Activated CD4-positive, alpha-beta memory T cell treated with anti-CD3 and anti-CD28 coated beads for 36 hours (primary cell): ENCODE measurements at regions not wholly inside any gene's neighbourhood (a gene's known extent, or its start where the extent isn't known, plus 50 kb on each side); places are given as distances from the start of the nearest gene placed in this dataset.
A peak's percentile ranks its signal among the peaks of the same experiment; 100 is the strongest.

Experiments
- CTCF ChIA-PET: fragments of 350-600 bp; sonication (Branson Sonifier 250); formaldehyde crosslinking; loops from one replicate; lab custom pipeline; 2021; ENCODE audit warnings: antibody characterized with exemption, inconsistent platforms; lab: Charles Lee
- POLR2A ChIA-PET: fragments of 350-600 bp; sonication (Branson Sonifier 250); formaldehyde crosslinking; loops from one replicate; lab custom pipeline; 2021; ENCODE audit warnings: antibody characterized with exemption; lab: Charles Lee
- DNase-seq: peaks from one replicate; pipeline ENCODE4 v3.0.0-alpha.2; 2020
- H3K27ac Mint-ChIP-seq: one replicate; pipeline ENCODE4 v1.8.0; 2021; ENCODE audit warnings: mixed read lengths
- H3K27me3 Mint-ChIP-seq: one replicate; pipeline ENCODE4 v1.8.0; 2021; ENCODE audit warnings: mixed read lengths
- H3K36me3 Mint-ChIP-seq: one replicate; pipeline ENCODE4 v1.8.0; 2021; ENCODE audit warnings: mixed read lengths
- H3K4me1 Mint-ChIP-seq: one replicate; pipeline ENCODE4 v1.8.0; 2021; ENCODE audit warnings: low read depth, mixed read lengths
- H3K4me3 Mint-ChIP-seq: one replicate; pipeline ENCODE4 v1.8.0; 2021; ENCODE audit warnings: mild to moderate bottlenecking, mixed read lengths
- H3K9me3 Mint-ChIP-seq: one replicate; pipeline ENCODE4 v1.8.0; 2021; ENCODE audit warnings: mixed read lengths
- intact Hi-C: fragments of 100-400 bp; cut with micrococcal nuclease; formaldehyde crosslinking; loops from one replicate; pipeline ENCODE4 v1.15.1; 2023

DNA sequence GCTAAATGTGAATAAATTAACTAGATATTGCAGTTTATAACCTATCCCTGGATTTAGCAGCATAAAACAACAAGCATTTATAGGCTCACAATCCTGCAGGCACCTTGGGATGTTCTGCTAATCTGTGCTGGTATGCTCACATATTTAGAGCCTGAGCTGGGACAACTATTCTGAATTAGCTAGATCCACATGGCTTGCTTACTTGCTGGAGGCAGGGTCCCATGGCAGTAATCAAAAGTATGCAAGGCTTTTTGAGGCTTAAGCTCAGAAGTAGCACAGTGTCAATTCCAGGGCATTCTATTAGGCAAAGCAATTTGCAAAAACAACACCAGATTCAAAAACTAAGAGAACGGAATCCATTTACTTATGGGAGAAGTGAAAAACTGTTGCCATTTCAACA lies 745.0 kb upstream of the ACO1 start:
- DNase-seq = no peak
- H3K4me3 Mint-ChIP-seq = no peak overlapping the region
- intact Hi-C loops = no loop called here
- no peaks in the 10 kb centered on the region for H3K9me3 Mint-ChIP-seq
- no peak overlapping the region for H3K27ac Mint-ChIP-seq
- no peaks in the 10 kb centered on the region for H3K27me3 Mint-ChIP-seq
- ChIA-PET CTCF (no interaction called here), POLR2A (no interaction called here)
- no peaks in the 10 kb centered on the region for H3K36me3 Mint-ChIP-seq
- peaks cover 4% of the 10 kb centered on the region for H3K4me1 Mint-ChIP-seq

DNA sequence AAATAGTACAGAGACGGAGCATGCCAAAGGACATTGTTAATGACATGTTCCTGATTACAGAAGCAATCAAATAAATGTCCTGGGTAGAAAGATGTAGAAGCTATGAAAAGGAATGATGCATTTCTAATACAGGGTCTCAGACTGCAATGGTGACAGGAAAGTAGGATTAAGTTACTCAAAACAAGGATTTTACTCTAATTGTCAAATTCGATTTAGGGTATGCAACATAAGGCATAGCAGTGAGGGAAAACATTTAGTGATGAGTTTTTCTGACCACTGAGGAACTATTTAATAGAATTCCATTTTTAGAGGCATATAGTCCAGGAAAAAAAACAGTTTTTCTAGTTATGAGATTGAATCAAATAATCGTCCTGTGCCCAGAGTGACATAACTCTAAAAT lies 715.1 kb upstream of the ACO1 start:
- intact Hi-C loops = no loop called here
- no peak for DNase-seq
- Mint-ChIP-seq H3K4me1 (peaks cover 6% of the 10 kb centered on the region), H3K4me3 (no peak overlapping the region), H3K27me3 (no peaks in the 10 kb centered on the region), H3K9me3 (no peaks in the 10 kb centered on the region), H3K36me3 (no peaks in the 10 kb centered on the region), H3K27ac (no peak overlapping the region)
- POLR2A ChIA-PET = no interaction called here
- CTCF ChIA-PET = no interaction called here

DNA sequence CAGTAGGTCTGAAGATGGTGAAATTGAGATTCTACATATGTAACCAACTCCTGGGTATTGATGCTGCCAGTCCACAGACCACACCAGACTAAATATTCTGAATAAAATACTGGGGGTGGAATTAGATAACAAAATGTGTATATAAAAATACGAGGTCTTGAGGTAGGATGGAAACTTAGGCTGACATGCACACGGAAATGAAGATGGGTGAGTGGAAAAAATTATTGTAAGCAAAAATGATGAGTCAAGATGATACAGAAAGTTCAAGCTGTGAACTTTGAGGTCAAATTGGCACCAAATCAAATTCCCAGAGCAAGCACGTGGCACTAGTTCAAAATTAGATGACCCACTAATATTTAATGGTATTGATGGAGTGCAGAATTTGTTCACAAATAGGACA lies 713.4 kb upstream of the ACO1 start:
- no peaks in the 10 kb centered on the region for H3K27me3 Mint-ChIP-seq
- H3K9me3 Mint-ChIP-seq = no peaks in the 10 kb centered on the region
- no peak for DNase-seq
- no peak overlapping the region for H3K4me3 Mint-ChIP-seq
- no peaks in the 10 kb centered on the region for H3K36me3 Mint-ChIP-seq
- H3K4me1 Mint-ChIP-seq = peaks cover 6% of the 10 kb centered on the region
- ChIA-PET POLR2A (no interaction called here), CTCF (no interaction called here)
- intact Hi-C loops = loop anchor here (10.0 kb wide), 1 partner anchor 326 kb away; no protein-coding TSS in a partner anchor
- no peak overlapping the region for H3K27ac Mint-ChIP-seq

DNA sequence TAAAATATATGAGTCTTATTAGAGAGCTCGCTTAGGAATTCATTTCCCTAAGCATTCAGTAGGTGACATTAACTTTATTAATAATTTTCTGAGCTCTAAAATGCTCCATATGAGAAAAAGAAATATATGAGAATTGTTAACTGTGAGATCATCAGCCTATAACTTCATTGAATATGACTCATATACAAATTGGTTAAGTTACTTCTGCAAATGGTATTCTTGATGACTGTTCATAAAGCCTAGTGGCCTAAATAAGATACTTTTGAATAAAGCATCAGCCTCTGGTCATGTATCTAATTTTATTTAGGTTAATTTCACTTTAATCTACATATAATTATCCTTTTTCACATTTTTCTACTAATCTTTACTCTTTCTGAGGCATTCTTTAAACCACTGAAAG lies 710.2 kb upstream of the ACO1 start:
- intact Hi-C loops = loop anchor here (10.0 kb wide), 1 partner anchor 329 kb away; no protein-coding TSS in a partner anchor
- Mint-ChIP-seq H3K4me1 (peaks cover 25% of the 10 kb centered on the region), H3K27ac (no peak overlapping the region), H3K4me3 (no peak overlapping the region), H3K36me3 (no peaks in the 10 kb centered on the region), H3K27me3 (no peaks in the 10 kb centered on the region), H3K9me3 (no peaks in the 10 kb centered on the region)
- ChIA-PET POLR2A (no interaction called here), CTCF (no interaction called here)
- DNase-seq = no peak

DNA sequence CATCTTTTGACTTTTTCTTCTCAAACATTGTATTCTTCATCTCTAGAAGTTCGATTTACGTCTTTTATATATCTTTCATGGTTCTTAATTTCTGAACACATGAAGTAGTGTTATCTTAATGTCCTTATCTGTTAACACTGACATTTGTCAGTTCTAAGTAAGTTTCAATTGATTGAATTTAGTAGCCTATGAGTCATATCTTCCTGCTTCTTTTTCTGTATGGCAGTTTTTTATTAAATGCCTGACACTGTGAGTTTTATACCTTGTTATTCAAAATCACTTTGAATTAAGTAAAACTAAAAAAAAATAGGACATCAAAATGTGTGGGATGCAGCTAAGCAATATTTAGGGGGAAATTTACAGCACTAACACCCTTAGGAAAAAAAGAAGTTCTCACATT lies 707.0 kb upstream of the ACO1 start:
- no peak for DNase-seq
- Mint-ChIP-seq H3K27me3 (no peaks in the 10 kb centered on the region), H3K9me3 (peaks cover 2% of the 10 kb centered on the region), H3K4me3 (no peak overlapping the region), H3K4me1 (peaks cover 22% of the 10 kb centered on the region), H3K27ac (no peak overlapping the region), H3K36me3 (peaks cover 2% of the 10 kb centered on the region)
- POLR2A ChIA-PET = no interaction called here
- intact Hi-C loops = loop anchor here (2.0 to 10.0 kb wide), 2 partner anchors 19 to 333 kb away; no protein-coding TSS in a partner anchor
- CTCF ChIA-PET = interaction anchor here (0.7 kb wide), 1 partner anchor 543 kb away, joined by 3 read pairs; no protein-coding TSS in a partner anchor

DNA sequence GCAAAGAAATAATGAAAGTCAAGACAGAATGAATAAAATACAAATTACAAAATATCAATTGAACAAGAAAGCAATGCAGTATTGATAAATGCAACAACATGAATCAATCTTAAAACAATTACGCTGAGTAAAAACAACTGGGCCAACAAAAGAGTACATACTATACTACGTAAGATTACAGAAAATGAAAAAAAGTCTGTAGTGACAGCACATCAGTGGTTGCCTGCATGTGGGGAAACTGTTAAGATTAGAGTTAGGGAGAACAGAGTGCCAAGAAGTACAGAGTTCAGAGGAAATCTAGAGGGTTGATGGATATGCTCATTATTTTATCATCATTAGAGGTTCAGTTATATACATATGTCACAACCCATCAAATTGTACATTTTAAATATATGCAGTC lies 706.6 kb upstream of the ACO1 start:
- ChIA-PET CTCF (interaction anchor here (0.7 kb wide), 1 partner anchor 543 kb away, joined by 3 read pairs; no protein-coding TSS in a partner anchor), POLR2A (no interaction called here)
- Mint-ChIP-seq H3K27ac (peak overlapping the region; percentile 28), H3K4me1 (peaks cover 22% of the 10 kb centered on the region), H3K36me3 (peaks cover 2% of the 10 kb centered on the region), H3K9me3 (peaks cover 2% of the 10 kb centered on the region), H3K27me3 (no peaks in the 10 kb centered on the region), H3K4me3 (no peak overlapping the region)
- DNase-seq = no peak
- intact Hi-C loops = loop anchor here (2.0 to 10.0 kb wide), 2 partner anchors 19 to 333 kb away; no protein-coding TSS in a partner anchor

DNA sequence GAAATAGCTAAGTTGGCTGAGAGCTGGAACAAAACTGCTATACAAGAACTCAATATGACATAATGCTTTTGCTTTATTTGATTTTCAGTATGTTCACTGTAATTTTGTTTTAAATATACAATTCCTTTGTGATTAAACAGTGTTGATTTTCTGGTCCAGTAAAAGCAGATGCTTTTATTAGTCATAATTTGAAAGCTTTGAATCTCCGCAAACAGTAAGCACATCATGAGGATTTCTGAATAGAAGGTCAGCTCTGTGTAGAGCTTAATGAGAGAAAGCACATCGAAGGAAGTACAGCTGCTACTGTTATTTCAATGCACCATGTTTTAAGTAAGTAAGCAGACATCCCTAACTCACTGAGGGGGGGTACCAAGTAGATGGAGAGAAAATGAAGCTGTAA lies 701.3 kb upstream of the ACO1 start:
- peaks cover 2% of the 10 kb centered on the region for H3K36me3 Mint-ChIP-seq
- DNase-seq = no peak
- no peak overlapping the region for H3K4me3 Mint-ChIP-seq
- intact Hi-C loops = no loop called here
- H3K4me1 Mint-ChIP-seq = peaks cover 6% of the 10 kb centered on the region
- H3K27me3 Mint-ChIP-seq = no peaks in the 10 kb centered on the region
- ChIA-PET POLR2A (no interaction called here), CTCF (no interaction called here)
- no peak overlapping the region for H3K27ac Mint-ChIP-seq
- peaks cover 2% of the 10 kb centered on the region for H3K9me3 Mint-ChIP-seq

DNA sequence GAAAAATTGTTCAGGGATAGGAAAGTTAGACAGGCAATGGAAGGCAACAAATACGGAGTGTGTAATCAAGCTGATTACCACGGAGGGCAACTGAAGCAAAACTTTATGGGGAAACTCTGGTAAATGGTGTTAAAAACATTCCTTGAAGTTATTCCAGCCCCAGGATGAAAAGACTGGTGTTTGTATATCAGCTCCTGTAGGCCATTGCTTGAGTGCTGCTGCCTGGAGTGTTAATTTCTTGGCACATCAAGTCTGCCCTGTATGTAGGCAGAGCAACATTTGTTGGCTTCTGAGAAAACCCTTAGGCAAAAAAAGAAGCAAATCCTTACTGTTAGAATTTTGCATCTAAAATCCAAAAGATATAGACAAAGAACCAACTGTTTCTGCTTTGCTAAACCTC lies 686.5 kb upstream of the ACO1 start:
- DNase-seq = no peak
- H3K36me3 Mint-ChIP-seq = peaks cover 2% of the 10 kb centered on the region
- no peak overlapping the region for H3K4me3 Mint-ChIP-seq
- no peaks in the 10 kb centered on the region for H3K27me3 Mint-ChIP-seq
- H3K9me3 Mint-ChIP-seq = no peaks in the 10 kb centered on the region
- intact Hi-C loops = loop anchor here (2.0 kb wide), 1 partner anchor 21 kb away; no protein-coding TSS in a partner anchor
- ChIA-PET CTCF (no interaction called here), POLR2A (no interaction called here)
- H3K4me1 Mint-ChIP-seq = peaks cover 13% of the 10 kb centered on the region
- no peak overlapping the region for H3K27ac Mint-ChIP-seq

DNA sequence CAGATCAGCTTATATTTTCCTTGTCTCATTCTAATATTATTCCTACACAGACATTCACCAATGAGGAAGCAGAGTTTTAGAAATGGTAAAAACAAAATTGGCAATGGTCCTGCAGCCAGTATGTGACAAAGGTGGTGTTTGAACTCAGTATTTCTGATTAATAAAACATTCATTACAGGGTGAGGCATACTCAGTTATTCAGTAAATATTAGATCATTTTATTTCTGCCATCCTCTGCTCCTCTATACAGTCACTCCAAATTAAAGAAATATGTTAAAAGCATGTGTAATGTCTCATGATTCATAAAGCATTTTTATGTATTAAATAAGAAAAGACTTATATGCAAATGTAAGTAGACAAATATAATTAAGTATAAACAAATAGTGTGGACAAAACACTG lies 684.6 kb upstream of the ACO1 start:
- no peak overlapping the region for H3K27ac Mint-ChIP-seq
- peaks cover 13% of the 10 kb centered on the region for H3K4me1 Mint-ChIP-seq
- POLR2A ChIA-PET = no interaction called here
- no peaks in the 10 kb centered on the region for H3K9me3 Mint-ChIP-seq
- DNase-seq = no peak
- no peak overlapping the region for H3K4me3 Mint-ChIP-seq
- intact Hi-C loops = no loop called here
- peaks cover 2% of the 10 kb centered on the region for H3K36me3 Mint-ChIP-seq
- CTCF ChIA-PET = no interaction called here
- no peaks in the 10 kb centered on the region for H3K27me3 Mint-ChIP-seq

DNA sequence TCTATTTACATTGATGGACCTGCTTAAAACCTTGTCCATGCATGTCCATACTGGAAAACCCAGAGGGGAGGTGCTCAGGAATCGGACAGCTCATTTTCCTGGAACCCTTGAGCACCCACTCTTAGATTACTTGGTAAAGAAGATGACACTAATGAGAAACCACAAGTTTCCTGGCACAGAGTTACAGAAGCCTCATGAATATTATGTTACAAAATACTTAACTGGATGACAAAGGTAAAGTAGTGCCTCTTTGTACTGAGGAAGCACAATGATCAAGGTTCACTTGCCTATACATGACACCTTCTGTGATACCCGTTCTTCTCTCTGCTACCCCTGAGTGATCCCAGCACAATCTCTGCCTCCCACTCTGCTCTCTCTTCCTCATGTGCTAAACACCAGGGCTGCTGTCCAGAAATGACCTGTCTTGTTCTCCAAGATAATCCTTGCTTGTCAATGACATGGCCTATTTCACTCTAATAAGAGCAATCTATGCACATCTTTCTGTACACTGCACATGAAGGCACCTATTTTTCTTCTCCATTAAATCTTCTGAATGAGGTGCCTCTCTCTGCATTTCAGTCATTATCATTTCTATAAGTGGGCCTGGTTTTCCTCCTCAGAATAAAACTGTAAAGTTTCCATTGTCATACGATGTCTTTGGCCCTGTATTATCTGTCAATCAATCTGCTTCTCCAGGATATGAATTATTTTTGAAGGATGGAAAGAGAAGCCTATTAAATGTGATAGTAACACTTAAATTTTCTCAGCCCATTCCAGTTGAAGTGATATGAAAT lies 684.0 kb upstream of the ACO1 start:
- POLR2A ChIA-PET = no interaction called here
- peaks cover 13% of the 10 kb centered on the region for H3K4me1 Mint-ChIP-seq
- H3K27me3 Mint-ChIP-seq = no peaks in the 10 kb centered on the region
- H3K36me3 Mint-ChIP-seq = peaks cover 2% of the 10 kb centered on the region
- no peak overlapping the region for H3K4me3 Mint-ChIP-seq
- peak; percentile 14 for DNase-seq
- H3K9me3 Mint-ChIP-seq = no peaks in the 10 kb centered on the region
- CTCF ChIA-PET = no interaction called here
- H3K27ac Mint-ChIP-seq = peak overlapping the region; percentile 36
- intact Hi-C loops = no loop called here

DNA sequence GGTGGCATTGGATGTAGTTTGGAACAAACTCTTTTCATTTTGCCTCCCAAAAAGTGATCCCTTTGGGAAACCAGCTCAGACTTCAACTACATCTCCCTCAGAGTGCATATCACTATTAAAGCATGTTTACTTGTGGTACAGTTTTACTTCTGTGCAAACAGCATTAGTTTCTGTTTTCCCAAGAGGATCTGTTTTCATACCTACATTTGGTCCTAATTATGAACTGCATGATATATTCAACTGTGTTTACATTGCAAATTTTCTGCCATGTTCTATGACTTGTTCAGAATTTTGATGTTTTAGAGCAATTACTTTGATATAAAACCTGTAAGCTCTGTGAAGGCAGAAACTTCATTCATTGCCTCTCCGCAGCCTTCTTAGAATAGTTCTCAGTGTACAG lies 681.5 kb upstream of the ACO1 start:
- intact Hi-C loops = no loop called here
- H3K27ac Mint-ChIP-seq = no peak overlapping the region
- ChIA-PET POLR2A (no interaction called here), CTCF (no interaction called here)
- peaks cover 4% of the 10 kb centered on the region for H3K9me3 Mint-ChIP-seq
- H3K4me1 Mint-ChIP-seq = peaks cover 13% of the 10 kb centered on the region
- DNase-seq = no peak
- H3K36me3 Mint-ChIP-seq = peaks cover 2% of the 10 kb centered on the region
- no peaks in the 10 kb centered on the region for H3K27me3 Mint-ChIP-seq
- no peak overlapping the region for H3K4me3 Mint-ChIP-seq

DNA sequence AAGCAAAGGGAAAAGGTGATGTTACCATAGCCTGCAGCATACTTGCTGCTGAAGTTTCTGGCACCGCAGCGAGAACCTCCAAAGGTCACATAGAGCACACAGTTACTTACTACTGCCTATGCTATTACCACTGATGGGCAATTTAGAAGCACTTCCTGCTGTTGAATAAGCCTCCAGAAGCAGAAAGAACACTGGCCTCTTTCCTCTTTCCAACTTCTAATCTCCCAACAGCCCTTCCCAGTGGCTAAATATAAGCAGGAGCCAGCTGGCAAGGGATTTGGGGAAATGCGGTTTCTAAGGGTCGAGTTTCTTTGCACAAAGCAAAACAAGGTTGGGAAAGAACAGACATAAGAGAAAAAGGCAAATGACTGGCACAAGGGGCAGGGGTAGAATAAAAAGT lies 669.2 kb upstream of the ACO1 start:
- no peak for DNase-seq
- Mint-ChIP-seq H3K4me3 (no peak overlapping the region), H3K4me1 (no peaks in the 10 kb centered on the region), H3K9me3 (no peaks in the 10 kb centered on the region), H3K36me3 (no peaks in the 10 kb centered on the region), H3K27ac (no peak overlapping the region), H3K27me3 (no peaks in the 10 kb centered on the region)
- intact Hi-C loops = no loop called here
- ChIA-PET CTCF (no interaction called here), POLR2A (no interaction called here)

DNA sequence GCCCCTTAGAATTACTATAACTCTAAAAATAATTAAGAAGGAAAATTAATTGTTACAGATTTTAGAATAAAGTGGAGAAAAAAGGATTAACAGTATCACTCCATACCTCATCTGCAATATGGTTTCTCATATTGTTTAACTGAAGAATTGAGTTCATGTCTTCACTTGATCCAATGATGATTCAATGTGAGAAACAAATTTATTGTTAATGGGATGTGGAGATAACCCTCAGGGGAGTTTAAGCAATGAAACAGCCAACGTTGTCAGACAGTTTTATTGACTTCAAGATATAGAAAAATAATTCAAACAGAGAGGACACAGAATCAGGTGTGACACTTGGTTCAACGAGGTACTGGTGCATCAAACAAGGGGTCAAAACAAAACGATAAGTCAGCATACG lies 665.2 kb upstream of the ACO1 start:
- POLR2A ChIA-PET = no interaction called here
- H3K9me3 Mint-ChIP-seq = no peaks in the 10 kb centered on the region
- no peaks in the 10 kb centered on the region for H3K36me3 Mint-ChIP-seq
- CTCF ChIA-PET = no interaction called here
- H3K4me1 Mint-ChIP-seq = no peaks in the 10 kb centered on the region
- H3K27me3 Mint-ChIP-seq = no peaks in the 10 kb centered on the region
- no peak overlapping the region for H3K4me3 Mint-ChIP-seq
- H3K27ac Mint-ChIP-seq = no peak overlapping the region
- no peak for DNase-seq
- intact Hi-C loops = no loop called here
